Suprapubic skin (tissue), 4 donors: ENCODE measurements at regions not wholly inside any gene's neighbourhood (a gene's known extent, or its start where the extent isn't known, plus 50 kb on each side); places are given as distances from the start of the nearest gene placed in this dataset.

Experiments used
- EP300 ChIP-seq: sonication (generic); formaldehyde crosslinking; IDR thresholded peaks from one replicate; pipeline ENCODE4 v1.6.1; 2017; ENCODE audit warnings: antibody characterized with exemption
- POLR2A ChIP-seq, 2 donors: fragments of 450-650 bp; IDR thresholded peaks; one replicate each; pipeline ENCODE4 v1.6.1; 2017; ENCODE audit warnings: antibody characterized with exemption in 2 of 2, mild to moderate bottlenecking in 2 of 2, moderate library complexity in 2 of 2
- POLR2AphosphoS5 ChIP-seq, 3 donors: sonication (generic); formaldehyde crosslinking; IDR thresholded peaks; one replicate each; pipeline ENCODE4 v1.6.1; 2017; ENCODE audit warnings: antibody characterized with exemption in 3 of 3
- TF ChIP-seq, protein P1 (sequence below), 2 donors: fragments of 200-600 bp in 1 of 2; fragments of 450-650 bp in 1 of 2; sonication (generic) in 1 of 2; IDR thresholded peaks; one replicate each; pipeline ENCODE4 v1.5.1; 2016 to 2019; ENCODE audit warnings: antibody characterized with exemption in 2 of 2, mild to moderate bottlenecking in 1 of 2, moderate library complexity in 1 of 2

DNA sequence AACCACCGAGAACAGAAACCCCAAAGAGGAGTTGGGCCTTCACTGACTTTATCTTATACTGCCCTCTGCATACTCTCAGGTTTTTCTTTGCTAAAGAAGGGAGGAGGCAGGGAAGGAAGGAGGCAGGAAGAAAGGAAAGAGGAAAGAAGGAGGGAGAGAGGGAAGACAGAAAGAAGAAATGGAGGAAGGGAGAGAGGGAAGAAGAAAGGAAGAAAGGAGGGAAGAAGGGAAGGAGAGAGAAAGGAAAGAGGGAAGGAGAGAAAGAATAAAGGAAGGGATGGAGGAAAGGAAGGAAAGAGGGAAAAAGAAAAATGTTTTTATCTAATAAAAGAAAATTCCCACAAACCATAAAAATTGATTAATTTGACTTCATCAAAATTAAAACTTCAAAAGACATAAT lies 294.6 kb downstream of the PTTG2 start:
- TF ChIP-seq, protein P1, sequence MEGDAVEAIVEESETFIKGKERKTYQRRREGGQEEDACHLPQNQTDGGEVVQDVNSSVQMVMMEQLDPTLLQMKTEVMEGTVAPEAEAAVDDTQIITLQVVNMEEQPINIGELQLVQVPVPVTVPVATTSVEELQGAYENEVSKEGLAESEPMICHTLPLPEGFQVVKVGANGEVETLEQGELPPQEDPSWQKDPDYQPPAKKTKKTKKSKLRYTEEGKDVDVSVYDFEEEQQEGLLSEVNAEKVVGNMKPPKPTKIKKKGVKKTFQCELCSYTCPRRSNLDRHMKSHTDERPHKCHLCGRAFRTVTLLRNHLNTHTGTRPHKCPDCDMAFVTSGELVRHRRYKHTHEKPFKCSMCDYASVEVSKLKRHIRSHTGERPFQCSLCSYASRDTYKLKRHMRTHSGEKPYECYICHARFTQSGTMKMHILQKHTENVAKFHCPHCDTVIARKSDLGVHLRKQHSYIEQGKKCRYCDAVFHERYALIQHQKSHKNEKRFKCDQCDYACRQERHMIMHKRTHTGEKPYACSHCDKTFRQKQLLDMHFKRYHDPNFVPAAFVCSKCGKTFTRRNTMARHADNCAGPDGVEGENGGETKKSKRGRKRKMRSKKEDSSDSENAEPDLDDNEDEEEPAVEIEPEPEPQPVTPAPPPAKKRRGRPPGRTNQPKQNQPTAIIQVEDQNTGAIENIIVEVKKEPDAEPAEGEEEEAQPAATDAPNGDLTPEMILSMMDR (IDR thresholded peaks at IDR 0.05) = no peak
- TF ChIP-seq POLR2A (IDR thresholded peaks at IDR 0.05) = no peak
- no peak for TF ChIP-seq POLR2AphosphoS5 (IDR thresholded peaks at IDR 0.05)
- no peak for TF ChIP-seq EP300
